HG02571 (cell line): ENCODE measurements at regions not wholly inside any gene's neighbourhood (a gene's known extent, or its start where the extent isn't known, plus 50 kb on each side); places are given as distances from the start of the nearest gene placed in this dataset.
"Not testable (repeated sequence)": the region's sequence is repeated elsewhere in the genome, so short reads cannot be mapped to it uniquely, and the experiment has no call there.

Source experiments
- ATAC-seq: cut with Tn5 transposase; IDR thresholded peaks from one replicate; pipeline ENCODE4 v1.9.1; 2021; ENCODE audit warnings: mild to moderate bottlenecking, moderate library complexity; ENCODE audit not compliant: unreplicated experiment

DNA sequence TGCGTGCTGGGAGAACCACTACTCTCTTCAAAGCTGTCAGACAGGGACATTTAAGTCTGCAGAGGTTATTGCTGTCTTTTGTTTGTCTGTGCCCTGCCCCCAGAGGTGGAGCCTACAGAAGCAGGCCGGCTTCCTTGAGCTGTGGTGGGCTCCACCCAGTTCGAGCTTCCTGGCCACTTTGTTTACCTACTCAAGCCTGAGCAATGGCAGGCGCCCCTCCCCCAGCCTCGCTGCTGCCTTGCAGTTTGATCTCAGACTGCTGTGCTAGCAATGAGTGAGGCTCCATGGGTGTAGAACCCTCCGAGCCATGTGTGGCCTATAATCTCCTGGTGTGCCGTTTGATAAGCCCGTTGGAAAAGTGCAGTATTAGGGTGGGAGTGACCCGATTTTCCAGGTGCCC lies 542.5 kb upstream of the KLF4 start:
- ATAC-seq: not testable (repeated sequence)

DNA sequence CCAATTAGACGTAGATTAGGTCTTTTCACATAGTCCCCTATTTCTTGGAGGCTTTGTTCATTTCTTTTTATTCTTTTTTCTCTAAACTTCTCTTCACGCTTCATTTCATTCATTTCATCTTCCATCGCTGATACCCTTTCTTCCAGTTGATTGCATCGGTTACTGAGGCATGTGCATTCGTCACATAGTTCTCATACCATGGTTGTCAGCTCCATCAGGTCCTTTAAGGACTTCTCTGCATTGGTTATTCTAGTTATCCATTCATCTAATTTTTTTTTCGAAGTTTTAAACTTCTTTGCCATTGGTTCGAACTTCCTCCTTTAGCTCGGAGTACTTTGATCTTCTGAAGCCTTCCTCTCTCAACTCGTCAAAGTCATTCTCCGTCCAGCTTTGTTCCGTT lies 541.7 kb upstream of the KLF4 start:
- ATAC-seq: not testable (repeated sequence)

DNA sequence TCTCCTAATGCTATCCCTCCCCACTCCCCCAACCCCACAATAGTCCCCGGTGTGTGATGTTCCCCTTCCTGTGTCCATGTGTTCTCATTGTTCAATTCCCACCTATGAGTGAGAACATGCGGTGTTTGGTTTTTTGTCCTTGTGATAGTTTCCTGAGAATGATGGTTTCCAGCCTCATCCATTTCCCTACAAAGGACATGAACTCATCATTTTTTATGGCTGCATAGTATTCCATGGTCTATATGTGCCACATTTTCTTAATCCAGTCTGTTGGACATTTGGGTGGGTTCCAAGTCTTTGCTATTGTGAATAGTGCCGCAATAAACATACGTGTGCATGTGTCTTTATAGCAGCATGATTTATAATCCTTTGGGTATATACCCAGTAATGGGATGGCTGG lies 537.1 kb upstream of the KLF4 start:
- not testable (repeated sequence) for ATAC-seq

DNA sequence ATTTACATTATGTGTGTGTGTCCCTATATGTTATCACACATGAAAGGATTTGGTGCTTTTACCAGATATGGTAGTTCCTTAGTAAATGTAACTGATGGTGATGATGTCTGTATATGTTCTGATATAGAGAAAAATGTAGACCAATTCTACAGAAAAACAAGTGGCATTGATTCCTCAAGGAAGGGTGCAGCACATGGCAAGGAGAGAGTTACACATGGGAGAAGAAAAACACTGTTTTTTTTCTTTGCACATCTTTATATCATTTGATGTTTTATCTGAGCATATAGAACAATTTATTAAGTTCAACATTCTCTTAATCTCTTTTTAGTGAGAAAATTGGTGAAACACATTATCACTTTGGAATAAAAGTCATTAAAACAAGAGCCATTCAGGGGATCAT lies 535.0 kb upstream of the KLF4 start:
- ATAC-seq: no peak

DNA sequence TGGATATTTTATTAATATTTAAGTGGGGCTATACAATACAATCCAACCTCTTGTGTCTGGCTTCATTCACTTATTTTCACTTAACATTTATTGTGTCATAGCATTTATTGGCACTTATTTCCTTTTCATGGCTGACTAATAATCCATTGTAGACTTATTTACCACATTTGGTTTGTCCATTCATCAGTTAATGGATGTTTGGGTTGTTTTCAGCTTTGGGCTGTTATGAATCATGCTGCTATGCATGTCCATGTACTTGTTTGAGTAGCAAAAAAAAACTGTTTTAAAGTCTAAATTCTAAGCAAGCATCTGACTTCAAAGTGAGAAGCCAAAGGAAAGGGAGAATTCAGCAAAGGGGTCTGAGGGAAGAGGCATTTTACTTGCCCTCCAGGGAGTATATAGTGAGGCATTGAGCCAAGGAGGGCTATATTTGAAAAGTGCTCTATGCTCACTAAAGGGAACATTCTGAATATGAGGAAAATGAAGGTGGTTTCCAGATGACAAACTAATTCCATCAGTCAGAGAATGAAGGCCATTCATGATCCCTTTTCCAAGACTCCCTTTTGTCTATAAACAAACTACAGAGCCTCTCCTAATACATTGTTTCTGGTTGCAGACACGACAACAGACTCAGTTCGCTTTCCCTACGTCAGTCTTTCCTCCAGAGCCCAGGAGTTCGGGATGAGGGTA lies 532.8 kb upstream of the KLF4 start:
- no peak for ATAC-seq

DNA sequence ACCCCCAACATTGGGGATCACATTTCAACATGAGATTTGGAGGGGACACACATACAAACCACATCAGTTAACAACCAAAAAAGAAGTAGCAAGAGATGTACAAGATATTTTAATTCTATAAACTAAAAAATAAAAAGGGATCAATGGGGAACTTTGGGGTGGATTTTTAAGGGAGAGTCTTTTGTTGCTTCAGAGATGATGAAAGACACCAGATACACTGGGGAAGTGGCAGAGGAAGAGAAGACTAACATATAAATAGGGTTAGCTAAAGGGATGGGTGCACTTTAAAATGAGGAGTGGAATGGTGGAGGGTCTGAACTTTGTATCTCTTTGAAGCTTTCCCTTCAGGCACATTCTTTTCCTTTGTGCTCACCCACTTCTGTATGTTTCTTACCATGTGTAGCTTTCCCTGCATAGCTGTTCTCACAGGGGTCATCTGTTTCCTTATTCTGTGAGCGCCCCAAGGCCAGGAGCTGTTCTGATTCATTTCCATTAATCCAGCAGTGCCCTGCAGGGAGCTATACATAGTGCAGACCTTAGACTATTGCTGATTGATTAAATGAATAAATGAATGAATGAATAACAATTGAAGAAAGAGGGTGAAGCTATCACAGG lies 531.6 kb upstream of the KLF4 start:
- ATAC-seq: no peak

DNA sequence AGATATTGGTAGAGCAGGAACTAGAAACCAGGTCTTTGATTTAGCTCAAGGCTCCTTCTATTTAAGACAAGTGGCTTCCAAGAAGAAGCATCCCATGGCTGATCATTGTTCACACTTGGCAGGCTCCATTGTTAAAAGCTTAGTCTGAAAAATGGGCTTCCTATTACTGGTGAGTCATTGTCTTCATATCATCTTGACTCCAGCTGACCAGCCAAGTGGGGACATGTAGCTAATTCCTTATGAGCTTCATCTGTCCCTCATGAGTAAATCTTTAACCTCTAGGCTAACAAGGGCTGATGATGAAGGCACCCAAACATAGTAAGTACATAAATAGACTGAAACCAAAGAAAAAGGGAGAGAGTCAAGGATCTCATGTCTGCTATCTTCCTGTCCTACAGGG lies 530.3 kb upstream of the KLF4 start:
- no peak for ATAC-seq

DNA sequence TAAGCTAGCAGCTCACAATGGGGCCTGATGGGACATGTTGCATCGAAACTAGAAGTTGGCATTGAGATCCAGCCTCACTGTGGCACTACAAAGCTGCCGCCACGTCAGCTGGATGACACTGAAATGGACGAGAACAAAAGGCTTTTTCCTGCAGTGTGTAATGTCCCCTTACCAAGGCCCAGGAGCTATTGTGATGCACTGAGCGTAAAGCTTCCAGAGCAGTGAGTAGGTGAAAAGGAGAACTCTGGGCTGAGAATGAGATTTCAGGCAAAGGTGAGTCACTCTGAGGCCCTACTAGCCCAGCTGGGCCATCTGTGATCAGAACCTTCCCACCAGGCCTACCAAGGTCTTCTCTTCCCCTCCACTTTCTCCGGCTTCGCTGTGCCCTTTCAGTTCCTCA lies 528.1 kb upstream of the KLF4 start:
- ATAC-seq: no peak

DNA sequence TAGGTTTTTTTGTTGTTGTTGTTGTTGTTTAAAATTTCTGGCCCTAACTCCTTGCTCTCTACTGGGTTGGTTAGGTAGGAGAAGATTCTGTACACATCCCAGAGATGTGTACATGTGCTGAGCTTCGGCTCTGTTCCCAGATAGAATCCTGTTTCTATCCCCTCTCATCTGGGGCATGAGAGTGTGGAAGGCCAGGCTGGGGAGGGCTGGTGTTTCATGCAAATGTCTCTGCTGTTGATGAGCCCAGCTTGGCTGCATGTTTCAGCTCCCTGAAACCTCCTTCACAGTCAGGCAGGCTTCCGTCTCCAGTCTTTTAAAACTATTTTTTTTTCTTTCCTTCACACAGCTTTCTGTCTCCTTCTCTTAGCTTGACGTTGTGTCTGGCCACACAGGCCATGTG lies 526.9 kb upstream of the KLF4 start:
- ATAC-seq: no peak

DNA sequence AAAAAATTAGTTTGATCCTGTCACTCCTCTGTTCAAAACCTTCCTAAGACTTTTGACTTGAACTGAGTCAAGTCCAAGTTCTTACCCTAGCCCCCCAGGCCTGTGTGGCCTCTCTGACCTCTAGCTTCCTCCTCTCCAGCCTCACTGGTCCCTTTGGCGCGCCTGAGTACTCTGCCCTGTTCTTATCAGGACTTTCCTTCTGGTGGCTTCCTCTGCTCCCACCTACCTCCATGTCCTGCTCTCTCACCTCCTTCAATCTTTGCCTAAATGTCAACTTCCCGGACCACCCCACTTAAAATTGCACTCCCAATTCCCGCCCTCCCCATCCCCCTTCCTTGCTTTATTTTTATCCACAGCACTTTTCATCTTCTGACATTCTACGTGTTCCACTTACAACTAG lies 526.1 kb upstream of the KLF4 start:
- no peak for ATAC-seq

DNA sequence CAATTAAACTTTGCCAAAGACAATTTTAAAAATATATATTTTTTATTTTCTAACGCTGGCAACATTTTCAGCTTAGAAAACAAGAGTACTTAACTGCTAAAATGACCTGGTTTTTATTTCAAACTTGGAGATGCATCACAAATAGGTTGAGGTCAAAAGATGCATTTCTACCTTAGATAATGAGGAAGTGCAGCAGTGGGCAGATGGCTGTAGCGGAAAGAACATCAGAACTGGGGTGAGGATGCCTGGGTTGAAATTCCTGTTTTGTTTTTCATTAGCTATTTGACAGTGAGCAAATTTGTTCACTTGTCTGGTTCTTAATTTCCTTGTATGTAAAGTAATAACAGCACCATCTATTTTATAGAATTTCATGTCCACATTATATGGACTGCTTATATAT lies 524.8 kb upstream of the KLF4 start:
- ATAC-seq: no peak

DNA sequence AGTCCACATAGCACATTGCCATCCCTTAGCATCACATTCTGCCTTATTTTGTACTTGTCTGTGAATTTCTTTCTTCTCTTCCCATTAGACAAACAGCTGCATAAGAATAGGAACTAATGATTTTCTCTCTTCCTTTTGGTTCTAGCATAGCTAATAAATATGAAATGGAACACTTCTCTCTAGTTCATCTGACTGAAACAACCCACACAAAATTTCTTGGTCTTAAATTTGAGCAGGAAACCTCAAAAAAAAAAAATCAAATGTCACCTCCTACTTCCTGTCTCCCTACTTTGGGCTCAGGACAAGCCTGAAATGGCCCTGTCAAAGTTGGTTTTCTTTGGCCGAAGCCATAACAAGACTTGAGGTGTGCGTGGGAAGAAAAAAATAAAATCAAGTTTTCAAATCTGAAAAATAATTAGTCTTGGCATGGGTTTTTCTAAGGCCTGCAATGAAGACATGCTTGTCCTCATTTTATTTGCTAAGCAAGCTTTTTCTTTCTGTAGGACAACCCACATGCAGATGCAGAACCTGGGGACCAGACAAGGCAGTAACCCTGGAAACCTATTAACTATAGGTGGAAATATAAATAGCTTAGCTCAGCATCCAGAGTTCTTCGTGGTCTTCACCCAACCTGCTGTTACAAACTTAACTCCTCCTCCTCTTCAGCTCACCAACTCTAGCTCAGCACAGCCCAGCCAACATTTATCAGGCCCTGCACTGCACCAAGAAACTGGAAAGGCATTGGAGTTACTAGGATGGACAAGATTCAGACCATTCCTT lies 523.5 kb upstream of the KLF4 start:
- no peak for ATAC-seq

DNA sequence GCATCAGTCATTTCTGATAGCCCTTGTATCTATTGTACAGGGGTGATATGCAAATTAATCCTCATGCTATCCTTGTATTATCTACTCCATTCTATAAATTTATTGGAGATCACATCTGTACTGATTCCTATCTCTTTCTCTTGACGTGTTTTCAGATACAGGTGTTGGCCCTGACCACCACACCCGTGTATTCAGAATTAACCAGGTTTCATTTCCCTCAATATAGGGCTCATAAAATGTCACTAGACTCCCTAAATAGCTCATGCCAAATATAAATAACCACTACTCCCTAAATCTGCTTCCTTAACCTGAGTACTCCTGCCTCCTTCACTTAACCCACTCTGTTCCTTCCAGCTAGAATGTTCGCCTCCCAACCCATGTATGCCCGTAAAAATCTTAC lies 522.8 kb upstream of the KLF4 start:
- no peak for ATAC-seq

DNA sequence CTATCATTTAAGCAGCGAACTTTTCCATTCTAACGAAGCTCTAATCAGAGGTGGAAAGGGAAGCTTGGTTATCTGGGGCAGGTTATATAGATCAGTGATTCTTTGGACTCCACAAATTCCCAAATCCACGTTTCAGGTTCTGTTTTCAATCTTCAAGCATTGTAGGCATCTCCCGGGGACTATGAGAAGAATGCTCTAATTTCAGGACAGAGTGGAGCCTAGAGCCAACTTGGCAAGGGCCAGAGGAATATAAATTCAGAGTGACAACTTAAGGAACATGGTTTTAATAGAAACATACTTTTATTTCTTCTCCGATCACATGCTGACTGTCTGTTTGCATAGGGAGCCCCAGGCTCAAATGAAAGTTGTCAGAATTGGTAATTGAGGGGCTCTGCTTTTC lies 514.0 kb upstream of the KLF4 start:
- ATAC-seq: no peak

DNA sequence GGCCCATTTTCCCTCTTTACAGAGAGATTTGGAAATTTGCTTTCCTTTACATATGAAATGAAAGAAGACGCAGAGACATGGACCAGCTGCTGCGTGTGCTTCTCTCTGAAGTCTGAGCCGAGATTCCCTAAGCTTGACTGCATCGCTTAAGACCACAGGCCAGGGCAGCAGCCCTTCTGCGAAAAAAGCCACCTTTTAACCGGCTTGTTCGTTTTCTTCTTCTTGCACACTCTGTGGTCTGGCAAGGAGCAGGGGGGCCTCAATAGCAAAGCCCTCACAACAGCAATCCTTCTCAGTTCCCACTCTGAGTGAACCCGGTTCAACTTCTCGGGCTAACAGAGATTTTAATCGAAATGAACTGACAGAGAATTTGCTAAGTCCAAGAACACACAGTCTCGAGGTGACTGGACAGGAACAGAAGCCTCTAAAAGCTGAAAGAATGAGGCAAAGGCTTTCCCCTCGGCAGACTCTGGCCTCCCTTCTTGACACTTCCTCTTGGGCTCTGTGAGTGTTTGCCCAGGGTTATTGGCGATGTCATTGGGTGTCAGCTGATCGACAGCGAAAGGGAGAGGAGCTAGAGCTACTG lies 512.9 kb upstream of the KLF4 start:
- no peak for ATAC-seq

DNA sequence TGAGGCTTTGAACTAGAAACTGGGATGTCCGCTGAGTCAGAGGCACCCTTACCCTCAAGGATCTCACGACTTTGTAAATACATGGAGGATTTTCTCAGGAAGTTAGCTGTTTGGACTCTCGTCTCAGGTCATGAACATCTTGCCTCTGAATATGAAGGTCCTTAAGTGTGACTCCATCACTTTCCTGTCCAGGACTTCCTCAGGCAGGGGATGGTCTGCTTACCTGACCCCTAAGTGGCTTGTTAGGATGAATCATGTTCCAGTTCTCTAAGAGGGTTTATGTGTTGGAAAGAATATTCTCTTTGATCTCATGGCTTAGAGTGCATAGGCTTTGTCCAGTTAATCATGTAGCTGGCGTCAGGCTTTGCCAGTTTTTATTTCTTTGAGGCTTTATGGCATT lies 511.7 kb upstream of the KLF4 start:
- no peak for ATAC-seq

DNA sequence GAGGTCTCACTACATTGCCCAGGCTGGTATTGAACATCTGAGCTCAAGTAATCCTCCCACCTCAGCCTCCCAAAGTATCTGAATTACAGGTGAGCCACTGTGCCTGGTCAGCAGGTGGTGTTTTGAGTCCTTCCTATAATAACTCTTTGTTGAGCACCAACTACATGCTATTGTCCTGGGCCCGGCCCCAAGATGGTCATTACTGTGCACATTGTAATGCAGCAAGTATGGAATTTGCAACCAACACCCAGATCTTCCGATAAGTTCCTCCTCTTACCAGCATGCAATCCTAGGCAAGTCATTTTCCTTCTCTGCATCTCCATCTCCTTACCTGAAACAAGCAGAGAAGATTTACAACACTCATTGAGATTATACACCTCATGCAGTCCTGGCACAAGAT lies 510.3 kb upstream of the KLF4 start:
- no peak for ATAC-seq

DNA sequence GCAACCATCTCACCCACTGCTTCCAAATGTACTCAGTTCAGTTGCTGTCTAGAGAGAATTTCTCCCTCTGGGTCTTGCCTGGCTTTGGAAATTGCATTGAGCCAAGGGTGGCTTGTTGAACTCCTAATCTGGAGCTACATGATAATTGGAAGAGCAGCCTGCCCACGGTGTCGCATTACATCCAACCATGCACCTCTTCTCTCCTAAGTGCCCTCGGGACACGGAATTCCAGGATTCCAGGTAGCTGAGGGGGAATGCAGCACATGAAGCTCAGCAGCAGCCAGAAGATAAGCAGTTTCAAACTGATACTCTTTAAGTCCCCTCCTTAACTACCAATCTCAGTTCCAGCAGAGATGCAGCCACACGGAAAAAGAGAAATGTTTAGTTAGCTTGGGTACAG lies 509.4 kb upstream of the KLF4 start:
- ATAC-seq: no peak

DNA sequence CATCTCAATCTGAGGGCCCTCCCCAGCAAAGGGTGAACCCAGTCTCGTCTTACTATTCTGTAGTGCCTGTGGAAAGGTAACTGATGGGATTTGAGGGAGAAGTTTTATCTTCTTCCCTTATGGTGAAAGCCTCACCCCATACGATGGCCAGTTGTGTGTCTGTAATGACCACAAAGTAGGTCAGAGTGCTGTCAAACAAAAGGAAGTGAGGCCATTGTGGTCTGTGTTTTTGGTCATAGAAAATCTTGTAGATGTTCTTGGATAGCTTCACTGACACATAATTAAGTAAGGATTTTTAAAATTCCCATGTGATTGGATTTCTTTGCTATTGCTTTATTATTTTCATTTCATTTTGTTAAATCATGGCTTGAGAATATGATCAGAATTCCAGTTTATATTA lies 505.1 kb upstream of the KLF4 start:
- ATAC-seq: no peak

DNA sequence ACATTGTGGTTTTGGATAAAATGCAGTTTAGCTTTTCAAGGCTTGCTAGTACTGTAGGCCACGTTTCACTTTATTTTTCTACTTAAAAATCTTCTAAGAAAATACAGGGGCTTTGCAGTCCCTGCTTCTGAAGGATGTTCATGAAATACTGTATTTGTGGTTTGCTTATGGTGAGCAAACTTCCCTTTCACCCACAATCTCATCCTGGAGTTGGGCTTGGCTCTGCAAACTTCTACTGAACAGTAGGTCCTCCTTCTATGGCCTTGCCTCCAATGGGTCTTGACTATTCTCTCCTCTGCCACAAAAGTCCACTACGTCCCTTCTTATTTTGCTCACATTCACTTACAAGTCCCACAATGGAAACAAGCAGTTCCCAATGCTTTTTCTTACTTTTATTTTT lies 502.7 kb upstream of the KLF4 start:
- ATAC-seq: no peak

DNA sequence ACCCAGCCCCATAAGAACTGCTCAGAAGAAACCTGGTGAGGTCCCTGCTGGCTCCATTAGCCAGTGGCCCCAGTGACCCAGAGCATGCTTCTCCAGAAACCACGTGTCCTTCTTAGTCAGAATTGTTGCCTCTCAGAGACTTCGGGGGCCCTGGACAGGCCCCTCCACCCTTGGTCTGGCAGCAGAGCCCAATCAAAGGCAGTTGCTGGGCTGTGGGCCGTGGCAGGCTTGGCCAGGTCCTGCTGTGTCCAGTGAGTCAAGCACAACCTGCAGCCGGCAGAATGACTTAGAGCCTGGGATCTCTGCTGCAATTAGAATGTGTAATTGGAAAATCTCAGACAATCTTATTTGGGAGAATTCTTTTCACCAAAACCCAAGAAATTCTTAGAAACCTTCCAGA lies 502.0 kb upstream of the KLF4 start:
- no peak for ATAC-seq

DNA sequence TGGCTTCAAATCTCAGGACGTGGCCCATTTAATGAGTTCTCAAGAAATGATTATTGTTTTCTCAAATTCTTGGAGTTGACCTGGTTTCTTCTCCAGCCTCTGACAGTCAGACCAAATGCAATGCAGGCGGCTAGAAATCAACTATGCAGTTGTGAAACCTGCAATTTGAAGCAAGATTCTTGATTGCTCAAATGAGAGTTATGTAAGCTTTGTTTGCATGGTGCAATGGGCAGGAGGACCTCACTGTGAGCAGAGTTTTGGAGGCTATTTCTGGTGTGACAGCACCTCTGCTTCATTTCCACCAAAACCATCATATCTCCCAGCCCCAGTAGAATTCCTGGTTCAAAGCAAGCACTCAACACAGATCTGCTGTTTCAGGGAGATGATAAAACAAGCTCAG lies 500.0 kb upstream of the KLF4 start:
- ATAC-seq: no peak
